Cardiac septum (tissue), 1 donor: ENCODE measurements at regions not wholly inside any gene's neighbourhood (a gene's known extent, or its start where the extent isn't known, plus 50 kb on each side); places are given as distances from the start of the nearest gene placed in this dataset.
"Not testable (repeated sequence)": the region's sequence is repeated elsewhere in the genome, so short reads cannot be mapped to it uniquely, and the experiment has no call there.

ENCODE experiments used
- DNase-seq: peaks from one replicate; pipeline ENCODE4 v3.0.0-alpha.2; 2020; ENCODE audit warnings: low spot score
- intact Hi-C: fragments of 100-400 bp; cut with DNase I; formaldehyde crosslinking; loops from one replicate; pipeline ENCODE4 v1.14.0; 2022
- donor health status: DM: no; HTN: no; CAD: no.

- DNase-seq, result no peak
- intact Hi-C loops, result no loop called here
These were observed 240.4 kb upstream of the MGAT4C start for GRCh38 chr12:86496595-86496994.

GRCh38 chr12:86484473-86484872 lies 228.3 kb upstream of the MGAT4C start:
- DNase-seq, result no peak
- intact Hi-C loops, result no loop called here

- no peak for DNase-seq
- intact Hi-C loops, result no loop called here
These were observed 217.0 kb upstream of the MGAT4C start for GRCh38 chr12:86473231-86473630.

GRCh38 chr12:86456776-86457175 lies 200.6 kb upstream of the MGAT4C start:
- DNase-seq, result no peak
- intact Hi-C loops, result no loop called here

DNA sequence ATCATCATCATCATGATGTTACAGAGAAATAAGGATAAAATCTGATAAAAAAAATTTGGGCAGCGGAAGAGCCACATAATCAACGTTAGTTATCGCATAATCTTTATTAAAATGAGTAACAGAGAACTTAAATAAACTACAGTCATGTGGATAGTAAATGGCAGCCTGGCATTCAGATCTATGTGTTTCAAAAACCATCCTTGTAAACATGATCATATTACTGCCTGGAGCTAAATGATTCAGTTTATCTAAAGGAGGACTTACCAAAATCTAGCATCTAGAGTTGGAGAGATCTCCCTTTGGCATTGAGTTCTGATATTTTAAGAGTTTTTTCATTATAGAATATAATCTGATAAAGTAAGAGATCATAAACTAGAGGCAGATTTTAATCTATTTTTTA lies 200.1 kb upstream of the MGAT4C start:
- DNase-seq, result no peak

GRCh38 chr12:86445356-86445755 lies 189.2 kb upstream of the MGAT4C start:
- DNase-seq, result no peak
- intact Hi-C loops, result no loop called here

More for the DNA sequence above, 200.1 kb upstream of the MGAT4C start:
- intact Hi-C loops, result no loop called here

DNA sequence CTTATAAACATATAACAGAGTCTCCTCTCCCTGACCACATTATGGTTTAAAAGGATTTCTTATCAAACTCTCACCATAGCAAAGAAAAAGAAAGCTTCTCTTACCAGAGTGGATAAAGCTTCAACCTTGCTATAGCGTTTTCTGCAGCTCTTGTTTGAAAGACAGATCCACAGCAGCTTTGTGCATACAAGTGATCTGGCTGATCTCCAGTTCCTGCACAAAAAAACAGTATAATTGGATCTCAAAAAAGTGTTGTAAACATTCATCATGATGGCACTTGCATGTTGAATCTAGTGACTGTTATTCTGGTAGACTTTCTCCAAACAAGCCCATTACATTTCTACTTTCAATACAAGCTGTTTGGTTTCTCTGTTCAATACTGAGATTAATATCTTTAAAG lies 178.9 kb upstream of the MGAT4C start:
- DNase-seq, result no peak
- intact Hi-C loops, result no loop called here

DNA sequence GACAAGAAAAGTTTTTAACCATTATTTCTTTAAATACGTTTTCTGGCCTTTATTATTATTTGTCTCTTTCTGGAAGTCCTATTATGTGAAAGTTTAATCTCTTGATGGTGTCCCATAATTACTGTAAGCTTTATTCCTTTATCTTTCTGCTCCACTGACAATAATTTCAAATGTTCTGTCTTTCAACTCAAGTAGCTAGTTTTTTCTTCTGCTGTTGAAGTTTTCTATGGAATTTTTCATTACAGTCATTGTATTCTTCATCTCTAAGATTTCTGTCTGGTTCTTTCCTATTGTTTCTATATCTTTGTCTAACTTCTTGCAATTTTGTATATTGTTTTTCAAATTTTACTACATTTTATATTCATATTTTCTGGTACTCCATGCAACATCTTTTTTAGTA lies 173.6 kb upstream of the MGAT4C start:
- DNase-seq, result no peak
- intact Hi-C loops, result no loop called here

DNA sequence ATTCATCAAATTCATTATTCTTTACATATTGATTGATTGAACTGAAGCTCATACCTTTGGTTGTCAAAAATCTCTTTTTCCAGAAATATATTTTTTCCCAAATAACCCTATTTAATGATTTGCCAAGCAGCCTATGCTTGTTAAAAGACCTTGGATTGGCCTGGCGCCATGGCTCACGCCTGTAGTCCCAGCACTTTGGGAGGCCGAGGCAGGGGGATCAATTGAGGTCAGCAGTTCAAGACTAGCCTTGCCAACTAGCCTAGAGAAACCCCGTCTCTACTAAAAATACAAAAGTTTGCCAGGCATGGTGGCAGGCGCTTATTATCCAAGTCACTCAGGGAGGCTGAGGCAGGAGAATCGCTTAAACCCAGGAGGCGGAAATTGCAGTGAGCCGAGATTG lies 165.1 kb upstream of the MGAT4C start:
- intact Hi-C loops, result no loop called here
- DNase-seq, result no peak

DNA sequence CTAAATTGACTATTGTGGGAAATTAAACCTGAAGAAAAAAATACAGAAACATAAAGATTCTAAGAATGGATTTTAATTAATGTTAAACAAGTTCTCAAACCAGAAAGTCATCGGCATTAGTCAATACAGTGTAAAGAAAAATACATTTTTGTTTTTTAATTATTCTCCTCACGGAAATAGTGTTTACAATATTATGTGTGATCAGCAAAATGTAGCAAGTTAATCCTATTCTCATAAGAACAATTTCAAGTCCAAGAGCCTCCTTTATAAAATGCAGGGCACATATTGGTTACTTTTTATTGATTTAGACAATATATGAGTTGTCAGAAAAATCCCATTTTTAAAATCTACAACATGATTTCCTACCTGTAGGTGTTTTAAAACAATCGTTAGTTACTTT lies 158.0 kb upstream of the MGAT4C start:
- intact Hi-C loops, result no loop called here
- no peak for DNase-seq

DNA sequence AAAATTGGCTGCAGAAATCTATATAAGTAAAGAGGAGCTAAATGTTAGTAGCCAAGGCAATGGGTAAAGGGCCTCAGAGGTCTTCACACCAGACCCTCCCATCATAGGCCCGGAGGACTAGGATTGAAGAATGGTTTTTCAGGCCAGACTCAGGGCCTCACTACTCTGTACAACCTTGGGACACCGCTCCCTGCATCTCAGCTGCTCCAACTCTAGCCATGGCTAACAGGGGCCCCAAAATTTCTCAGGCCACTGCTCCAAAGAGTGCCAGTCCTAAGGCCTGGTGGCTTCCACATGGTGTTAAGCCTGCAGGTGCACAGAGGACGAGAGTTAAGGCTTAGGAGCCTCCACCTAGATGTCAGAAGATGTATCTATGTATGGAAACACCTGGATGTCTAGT lies 155.5 kb upstream of the MGAT4C start:
- no peak for DNase-seq
- intact Hi-C loops, result no loop called here

DNA sequence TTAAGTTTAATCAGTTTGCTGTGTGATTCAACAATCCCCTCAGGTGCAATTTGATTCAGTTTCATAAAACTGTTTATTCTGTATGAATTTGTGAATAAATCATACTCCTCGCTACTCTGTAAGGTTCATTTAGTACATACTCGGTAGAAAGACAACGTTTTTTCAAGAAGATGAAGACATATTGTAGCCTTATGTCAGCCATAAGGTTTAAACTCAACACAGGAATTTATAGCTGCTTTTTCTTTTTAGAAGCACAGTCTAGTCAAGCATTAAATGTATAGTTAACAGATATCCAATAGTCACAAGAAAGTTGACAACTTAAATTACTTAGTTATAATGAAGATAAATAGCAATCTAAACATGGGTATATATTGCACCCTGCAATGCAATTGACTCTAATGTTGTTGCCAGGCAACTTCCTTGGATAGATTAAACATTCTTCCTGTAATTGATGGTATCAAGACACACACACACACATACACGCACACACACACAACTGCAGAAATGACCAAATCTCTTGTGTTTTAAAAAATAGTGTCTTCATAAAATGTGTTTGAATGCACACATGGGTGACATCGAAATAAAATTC lies 151.5 kb upstream of the MGAT4C start:
- intact Hi-C loops, result no loop called here
- no peak for DNase-seq

- intact Hi-C loops, result no loop called here
- DNase-seq, result no peak
These were observed 133.8 kb upstream of the MGAT4C start for GRCh38 chr12:86389949-86390348.

DNA sequence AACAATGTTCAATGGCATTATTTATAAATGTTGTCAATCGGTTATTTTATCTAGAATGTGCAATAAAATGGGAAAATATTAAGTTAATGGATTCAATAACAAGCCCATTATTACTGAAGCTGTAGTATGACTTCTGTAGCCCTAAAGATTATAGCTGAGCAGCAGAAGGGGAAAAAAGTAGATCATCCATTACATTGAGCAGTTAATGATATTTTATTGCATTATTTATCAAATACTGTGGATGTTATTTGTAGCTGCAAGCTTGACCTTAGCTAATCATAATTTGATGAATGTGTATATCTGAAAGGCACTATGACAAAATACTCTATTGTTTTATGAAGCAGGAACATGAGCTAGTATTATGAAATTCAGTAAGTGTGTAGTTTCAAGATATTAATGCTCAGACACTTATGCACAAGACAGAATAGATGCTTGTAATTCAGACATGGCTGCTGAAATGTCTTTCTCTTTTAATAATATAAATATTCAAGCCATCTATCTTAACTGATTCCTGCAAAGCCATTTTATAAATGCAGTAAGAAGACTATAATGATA lies 131.5 kb upstream of the MGAT4C start:
- intact Hi-C loops, result no loop called here
- DNase-seq, result no peak

DNA sequence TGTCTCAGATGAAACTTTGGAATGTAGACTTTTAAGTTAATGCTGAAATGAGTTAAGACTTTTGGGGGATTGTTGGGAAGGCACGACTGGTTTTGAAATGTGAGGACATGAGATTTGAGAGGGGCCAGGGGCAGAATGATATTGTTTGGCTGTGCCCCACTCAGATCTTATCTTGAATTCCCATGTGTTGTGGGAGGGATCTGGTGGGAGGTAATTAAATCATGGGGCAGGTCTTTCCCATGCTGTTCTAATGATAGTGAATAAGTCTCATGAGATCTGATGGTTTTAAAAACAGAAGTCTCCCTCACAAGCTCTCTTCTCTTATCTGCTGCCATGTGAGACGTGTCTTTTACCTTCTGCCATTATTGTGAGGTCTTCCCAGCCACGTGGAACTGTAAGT lies 127.6 kb upstream of the MGAT4C start:
- intact Hi-C loops, DNase-seq: not testable (repeated sequence)

- DNase-seq, result no peak
- intact Hi-C loops, result no loop called here
These were observed 123.1 kb upstream of the MGAT4C start for GRCh38 chr12:86379337-86379736.

DNA sequence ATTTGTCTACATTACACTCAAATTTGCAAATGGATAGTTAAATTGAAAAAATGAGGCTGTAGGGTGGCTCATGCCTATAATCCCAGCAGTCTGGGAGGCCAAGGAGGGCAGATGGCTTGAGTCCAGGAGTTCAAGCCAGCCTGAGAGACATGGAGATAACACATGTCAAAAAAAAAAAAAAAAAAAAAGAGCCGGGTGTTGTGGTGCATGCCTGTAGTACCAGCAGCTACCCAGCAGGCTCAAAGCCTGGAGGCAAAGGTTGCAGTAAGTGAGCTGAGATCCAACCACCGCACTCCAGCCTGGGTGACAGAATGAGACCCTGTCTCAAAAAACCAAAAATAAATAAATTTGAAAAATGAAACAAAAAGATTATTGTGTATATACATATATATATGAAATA lies 119.9 kb upstream of the MGAT4C start:
- DNase-seq, result no peak
- intact Hi-C loops, result no loop called here

GRCh38 chr12:86373813-86374212 lies 117.6 kb upstream of the MGAT4C start:
- DNase-seq, result no peak
- intact Hi-C loops, result no loop called here

GRCh38 chr12:86367137-86367536 lies 110.9 kb upstream of the MGAT4C start:
- DNase-seq, result no peak
- intact Hi-C loops, result no loop called here

DNA sequence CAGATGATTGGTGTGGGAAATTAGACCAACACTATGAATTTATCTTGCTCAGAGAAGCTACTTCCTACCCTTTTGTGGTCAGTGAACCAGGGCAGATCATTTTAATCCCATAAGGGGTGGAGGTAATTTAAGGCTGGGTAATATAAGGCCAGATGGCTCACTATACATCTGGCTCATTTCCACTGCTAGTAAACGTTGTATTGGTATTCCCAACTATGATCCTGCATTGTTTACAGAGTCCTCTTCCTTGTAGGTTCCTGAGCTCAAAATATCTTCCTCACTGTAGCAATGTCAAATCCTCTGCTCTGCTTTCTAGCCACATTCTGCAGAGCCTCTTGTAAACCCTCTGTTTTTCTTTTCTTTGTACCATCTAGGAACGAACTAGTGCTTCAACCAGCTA lies 93.0 kb upstream of the MGAT4C start:
- intact Hi-C loops, result no loop called here
- no peak for DNase-seq

DNA sequence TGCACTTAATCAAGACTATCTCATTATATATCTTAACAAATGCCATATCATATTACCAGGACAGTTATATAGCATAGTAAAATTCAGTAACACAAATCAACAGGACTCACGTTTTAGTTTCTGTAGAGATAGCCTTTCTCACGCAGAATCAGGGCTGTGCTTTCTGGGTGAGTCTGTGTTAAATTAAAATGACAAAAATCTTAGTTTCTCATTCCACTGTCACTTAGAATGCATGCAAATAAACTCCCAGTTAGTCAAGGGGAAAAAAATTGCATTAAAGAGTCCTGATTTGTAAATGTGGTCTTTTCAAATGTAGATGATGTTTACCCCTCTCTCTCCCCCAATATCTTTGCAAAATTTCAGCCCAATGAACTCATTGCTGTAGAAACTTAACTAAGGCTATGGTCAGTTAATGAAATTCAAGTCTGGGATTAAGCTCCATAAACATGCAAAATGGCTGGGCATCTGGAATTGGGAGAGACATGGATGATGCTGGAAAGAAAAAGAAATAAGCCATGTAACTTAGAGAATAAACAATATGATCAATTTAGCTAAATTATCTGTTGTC lies 77.8 kb upstream of the MGAT4C start:
- no peak for DNase-seq
- intact Hi-C loops, result no loop called here

DNA sequence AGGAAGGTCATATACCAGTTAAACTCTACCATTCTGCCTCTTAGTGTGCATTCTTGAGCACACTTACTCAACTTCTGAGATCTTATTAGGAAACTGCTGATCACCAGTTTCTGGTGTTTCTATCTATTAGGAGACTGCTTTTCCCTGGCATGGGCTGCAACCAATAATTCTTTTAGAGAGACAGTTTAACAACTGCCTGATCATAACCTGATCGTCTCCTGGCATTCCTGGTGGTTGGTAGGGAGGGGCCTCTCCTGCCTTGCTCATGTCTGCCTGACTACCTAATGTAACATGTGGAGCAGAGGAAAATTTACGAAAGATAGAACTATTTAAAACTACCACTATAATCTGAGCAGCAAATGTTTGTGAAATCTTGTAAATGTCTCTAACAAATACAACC lies 75.3 kb upstream of the MGAT4C start:
- intact Hi-C loops, result no loop called here
- no peak for DNase-seq
